NCI-H1092 treated with DMSO at 0.1 percent for 48 hours (cell line): ENCODE measurements at regions not wholly inside any gene's neighbourhood (a gene's known extent, or its start where the extent isn't known, plus 50 kb on each side); places are given as distances from the start of the nearest gene placed in this dataset.
"Not testable (repeated sequence)": the region's sequence is repeated elsewhere in the genome, so short reads cannot be mapped to it uniquely, and the experiment has no call there.

Experiments used
- DNase-seq: peaks from one replicate; lab custom pipeline; 2025; lab: John Stamatoyannopoulos, UW

DNA sequence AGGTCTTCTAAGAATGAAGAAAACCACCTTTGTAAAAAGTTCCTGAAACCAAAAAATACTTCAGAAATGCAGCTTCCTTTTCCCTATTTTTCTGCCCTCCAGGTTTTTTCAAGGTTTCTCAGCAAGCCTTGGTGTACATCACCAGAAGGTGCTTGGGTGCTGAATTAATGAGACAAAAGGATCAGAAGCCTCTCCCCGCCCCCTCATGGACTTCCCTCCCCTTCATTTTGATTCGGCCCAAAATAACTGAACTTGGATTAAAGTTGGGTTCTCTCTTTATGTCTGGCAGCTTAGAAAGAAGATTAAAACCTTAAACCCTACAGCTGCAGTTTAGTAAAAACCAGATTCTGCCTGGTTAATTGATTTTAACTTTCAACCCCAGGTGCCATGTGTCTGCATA lies 121.7 kb upstream of the ERCC4 start:
- no peak for DNase-seq

DNA sequence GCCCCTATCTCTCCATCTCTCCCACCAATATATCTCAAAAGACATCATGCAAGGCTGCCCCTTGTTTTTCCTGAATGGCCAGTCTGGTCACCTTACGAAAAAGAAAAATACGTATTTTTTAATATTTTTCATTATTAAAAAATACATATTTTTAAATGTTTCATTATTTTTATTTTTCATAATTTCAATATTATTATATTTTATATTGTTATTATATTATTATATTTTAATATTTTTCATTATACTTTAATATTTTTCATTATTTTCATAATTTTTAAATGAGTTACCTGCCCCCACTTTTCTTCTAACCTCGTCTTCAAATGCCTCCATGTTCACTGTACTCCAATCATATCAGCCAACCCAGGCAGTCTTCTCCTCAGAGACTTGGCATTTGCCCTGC lies 116.0 kb upstream of the ERCC4 start:
- DNase-seq = no peak

DNA sequence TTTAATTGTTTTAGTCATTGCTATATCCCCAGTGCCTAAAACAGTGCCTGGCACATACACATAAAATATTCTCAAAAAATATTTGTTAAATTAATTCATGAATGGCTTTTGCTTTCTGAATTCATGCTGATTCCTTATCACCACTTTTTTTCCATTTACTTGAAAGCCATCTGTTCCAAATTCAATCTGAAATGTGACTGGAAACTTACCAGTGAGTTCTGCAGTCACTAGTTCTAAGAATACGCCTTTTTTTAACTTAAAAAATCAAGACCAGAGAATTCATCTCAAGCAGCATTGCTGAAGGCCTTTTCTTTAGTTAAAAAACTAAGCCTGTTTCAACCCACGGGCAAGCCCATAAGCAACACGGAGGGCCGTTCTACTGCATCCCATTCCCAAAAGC lies 114.0 kb upstream of the ERCC4 start:
- DNase-seq = no peak

DNA sequence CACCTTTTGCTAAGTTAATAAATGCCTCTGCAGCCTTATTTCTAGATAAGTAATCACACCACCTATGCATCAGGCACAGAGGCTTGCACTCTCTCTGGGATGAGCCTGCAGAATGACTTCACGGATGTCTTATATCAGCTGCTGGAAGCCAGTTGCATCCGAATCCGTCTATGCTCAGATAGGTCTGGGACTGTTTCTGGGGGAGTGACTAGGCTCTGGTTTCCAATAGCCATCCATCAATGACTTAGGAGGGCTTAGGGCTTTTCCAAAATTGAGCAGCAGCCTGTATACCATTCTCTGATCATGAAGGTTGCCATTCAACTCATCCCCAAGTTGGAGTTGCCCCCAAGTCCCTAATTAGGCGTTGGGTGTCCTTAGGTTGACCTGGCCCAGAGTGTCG lies 113.3 kb upstream of the ERCC4 start:
- DNase-seq = no peak

DNA sequence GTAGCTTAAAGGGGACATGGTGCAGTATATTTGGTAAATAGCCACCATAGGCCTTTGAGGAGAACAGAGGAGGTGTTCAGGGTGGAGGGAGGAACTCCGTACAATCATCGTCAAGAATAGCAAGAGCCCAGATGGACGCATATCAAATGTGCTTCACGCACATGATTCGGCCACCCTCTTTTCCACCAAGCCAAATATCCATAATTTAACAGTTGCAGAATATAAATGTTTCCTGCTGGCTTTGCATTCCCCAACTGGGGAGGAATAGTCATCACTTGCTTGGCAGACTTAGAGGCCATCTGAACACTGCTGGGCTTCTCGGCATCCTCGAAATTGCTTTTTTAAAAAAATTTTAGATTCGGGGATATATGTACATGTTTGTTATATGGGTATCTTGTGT lies 111.9 kb upstream of the ERCC4 start:
- no peak for DNase-seq

DNA sequence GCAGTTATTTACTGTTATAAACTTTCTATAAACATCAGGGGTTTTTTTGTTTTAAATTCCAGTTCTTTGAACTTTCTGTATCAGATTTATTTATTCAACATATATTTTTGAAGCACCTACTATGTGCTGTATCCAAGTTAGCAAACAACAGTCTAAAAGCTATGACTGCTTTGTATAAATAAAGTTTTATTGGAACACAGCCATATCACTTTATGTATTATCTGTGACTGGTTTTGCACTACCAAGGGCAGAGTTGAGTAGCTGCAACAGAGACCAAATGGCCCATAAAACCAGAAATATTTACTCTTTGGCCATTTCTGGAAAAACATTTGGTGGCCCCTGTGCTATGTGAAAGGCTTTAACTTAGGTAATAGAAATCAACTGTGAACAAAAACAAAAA lies 110.2 kb upstream of the ERCC4 start:
- DNase-seq = no peak

DNA sequence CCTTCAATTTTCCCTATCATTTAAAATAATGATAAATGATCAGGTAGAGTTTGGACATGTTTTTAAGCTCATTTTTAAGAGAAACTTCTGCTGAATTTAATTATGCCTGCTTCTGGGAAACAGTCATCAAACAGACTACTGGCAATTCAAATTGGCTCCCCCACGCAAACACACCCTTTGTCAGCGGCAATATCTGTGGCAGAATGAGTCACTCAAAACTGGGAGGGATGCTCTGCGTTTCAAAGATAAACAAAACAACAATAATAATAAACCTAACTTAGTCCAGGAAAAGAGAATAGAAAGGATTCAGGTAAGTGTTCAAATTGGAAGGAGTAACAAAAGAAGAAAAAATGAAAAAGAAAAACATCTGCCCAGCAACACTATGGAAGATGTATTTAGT lies 108.1 kb upstream of the ERCC4 start:
- no peak for DNase-seq

DNA sequence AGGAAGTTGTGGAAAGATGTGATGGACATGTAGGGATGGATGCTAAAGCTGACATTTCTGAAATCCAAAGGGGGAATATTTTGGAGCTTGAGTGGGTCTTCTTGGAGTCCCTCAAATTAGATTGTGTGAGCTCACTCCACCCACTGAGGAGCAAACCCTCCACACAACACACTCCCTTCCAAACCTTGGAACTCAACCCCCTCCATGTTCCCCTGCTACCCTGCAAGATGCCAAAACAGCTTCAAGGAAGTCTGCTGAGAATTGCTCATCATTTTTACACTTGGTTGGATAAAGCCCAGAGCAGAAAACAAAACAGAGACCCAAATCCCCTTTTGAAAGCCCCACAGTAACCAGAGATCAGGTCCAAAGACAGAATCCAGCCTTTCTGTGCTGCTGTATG lies 103.3 kb upstream of the ERCC4 start:
- no peak for DNase-seq

DNA sequence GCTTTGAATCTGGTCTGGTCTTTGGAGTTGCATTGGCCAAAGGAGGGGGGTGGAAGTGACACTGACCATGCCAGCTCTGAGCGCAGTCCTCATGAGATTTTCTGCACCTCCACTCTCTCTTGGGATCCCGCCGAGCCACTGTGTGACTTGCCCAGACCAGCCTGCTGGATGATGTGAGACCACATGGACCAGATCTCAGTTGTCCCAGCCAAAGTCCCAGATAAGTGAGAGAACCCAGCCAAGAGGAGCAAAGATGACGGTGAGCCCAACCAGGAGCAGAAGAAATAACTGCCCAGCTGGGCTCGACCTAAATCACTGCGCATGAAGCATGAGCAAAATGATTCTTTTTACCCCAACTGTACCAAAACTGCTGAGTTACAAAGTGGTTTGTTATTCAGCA lies 96.5 kb upstream of the ERCC4 start:
- DNase-seq = no peak

DNA sequence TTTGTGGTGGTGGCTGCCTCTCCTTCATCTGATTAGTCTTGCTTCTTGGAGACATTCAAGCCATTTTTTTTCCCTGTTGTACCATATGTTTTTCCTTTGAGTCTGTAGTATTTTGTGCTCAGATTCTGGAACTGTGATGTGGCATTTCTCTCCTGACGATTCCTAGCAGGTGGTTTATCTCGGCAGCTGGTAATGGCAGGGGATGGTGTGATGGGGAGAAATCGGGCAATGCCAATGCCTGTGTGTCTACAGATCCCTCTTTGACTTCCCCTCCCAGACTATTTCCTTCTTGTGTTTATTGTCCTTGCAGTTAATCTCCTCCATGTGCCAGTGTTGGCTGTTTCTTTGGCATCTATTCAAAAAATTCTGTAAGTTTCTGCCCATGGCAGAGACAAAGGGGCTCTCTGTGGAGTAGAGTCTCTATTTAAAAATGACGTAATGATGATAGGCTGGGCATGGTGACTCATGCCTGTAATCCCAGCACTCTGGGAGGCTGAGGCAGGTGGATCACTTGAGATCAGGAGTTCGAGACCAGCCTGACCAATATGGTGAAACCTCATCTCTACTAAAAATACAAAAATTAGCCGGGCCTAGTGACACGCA lies 90.2 kb upstream of the ERCC4 start:
- DNase-seq = no peak

DNA sequence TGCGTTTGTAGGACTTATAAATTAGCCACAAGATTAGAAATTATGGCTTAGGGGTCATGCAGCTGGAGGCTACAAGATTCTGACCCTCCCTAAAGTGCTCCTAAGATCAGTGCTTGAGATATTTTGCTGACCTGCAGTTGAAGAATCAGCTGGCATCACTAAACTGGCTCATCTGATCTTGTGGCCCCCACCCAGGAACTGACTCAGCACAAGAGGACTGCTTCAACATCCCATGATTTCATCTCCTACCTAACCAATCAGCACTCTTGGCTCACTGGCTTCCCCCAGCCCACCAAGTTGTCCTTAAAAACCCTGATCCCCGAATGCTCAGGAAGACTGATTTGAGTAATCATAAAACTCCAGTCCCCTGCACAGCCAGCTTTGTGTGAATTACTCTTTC lies 86.4 kb upstream of the ERCC4 start:
- no peak for DNase-seq

DNA sequence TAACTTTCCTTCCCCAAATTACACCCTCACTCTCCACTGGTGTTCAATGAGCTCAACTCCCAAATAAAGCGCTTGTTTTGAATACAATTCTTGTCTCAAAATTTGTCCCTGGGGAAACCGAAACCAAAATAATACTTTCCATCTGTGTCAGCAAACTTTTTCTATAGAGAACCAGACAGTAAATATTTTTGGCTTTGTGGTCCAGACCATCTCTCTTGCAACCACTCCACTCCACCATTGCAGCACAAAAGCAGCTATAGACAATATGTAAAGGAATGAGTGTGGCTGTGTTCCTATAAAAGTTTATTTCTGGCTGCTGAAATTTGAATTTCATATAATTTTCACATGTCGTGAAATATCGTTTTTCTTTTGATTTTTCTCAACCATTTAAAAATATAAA lies 84.6 kb upstream of the ERCC4 start:
- DNase-seq = no peak

DNA sequence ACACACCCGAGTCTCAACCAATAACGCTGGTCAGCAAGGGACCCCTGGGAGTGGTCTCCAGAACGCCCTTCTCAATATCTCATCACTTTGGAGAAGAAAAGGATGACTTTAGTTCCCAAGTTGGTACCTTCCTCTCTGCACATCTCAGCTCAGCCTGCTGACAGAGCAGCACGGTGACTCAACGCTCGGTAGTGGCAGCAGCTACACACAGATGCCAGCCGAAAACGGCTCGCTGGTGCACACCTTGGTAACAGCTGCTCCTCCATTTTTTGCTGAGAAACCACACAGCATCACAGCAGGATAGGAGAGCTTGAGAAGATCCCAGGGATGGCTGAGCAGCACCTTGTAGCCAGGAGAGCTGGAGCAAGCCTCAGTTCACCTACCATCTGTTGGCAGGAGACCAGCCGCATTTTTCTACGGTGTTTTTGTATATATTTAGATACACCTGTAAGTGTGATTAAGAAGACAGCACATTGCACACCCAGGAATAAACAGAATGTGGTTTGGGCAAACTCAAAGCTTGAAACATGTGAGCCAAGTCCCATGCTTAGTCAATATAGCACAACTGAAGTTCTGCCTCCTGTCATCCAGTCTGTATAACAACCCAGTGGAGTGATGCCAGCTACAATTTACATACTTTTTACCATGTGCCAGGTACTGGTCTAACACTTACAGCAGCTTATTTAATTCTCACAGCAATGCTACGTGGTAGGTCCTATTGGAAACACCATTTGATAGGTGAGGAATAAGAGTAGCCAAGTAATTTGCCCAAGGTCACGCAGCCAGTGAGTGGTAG lies 83.8 kb upstream of the ERCC4 start:
- DNase-seq = no peak

DNA sequence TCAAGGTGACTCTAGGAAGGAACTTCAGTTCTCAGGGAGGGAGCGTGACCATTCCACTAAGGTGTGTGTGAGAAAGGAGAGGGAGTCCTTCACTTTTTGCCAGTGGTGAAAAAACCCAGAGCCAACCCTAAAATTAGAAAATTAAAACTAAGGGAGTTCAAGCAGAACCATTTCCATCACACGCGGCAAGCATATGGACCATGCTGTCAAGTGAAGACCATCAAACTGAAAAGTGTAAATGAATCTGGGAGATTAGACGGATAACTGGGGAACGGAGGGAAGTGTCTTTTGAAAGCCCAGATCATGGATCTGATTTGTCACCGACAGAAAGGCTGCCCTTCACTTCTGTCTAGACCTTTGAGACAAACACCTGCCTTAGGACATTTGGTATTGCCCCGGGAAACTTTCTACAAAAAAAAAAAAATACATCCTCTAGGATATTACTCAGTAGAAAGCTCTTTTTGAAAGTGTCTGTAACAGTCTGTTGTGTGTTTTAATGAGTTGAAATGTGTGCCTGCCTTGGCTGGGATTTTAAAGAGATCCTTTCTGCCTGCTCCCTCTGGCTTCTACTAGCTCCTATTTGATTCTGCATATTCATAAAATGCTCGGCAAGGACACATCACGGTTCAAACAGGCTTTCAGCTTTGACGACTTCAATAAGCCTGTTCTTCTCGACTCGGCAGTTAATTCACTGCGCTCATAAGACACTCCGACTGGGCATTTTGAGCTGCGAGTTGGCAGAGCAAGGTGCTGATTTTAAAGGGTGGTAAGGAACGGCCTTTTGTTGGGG lies 81.4 kb upstream of the ERCC4 start:
- DNase-seq = no peak

DNA sequence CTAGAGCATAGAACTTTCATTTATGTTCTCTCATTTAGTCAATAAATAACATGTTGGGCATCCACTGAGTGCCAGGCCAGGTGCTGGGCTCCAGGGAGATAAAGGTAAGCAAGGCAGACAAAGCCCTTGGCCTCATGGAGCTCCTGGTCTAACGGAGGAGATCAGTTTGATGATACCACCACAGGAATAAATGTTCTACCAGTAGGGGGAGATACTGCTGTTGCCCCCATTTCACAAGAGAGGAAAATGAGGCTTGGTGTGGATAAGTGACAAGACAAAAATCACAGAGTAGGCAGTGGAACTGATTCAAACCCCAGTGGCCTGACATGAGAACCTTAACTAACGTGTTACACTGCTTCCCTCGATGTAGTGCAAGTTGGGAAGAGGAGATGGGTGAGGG lies 80.4 kb upstream of the ERCC4 start:
- no peak for DNase-seq

DNA sequence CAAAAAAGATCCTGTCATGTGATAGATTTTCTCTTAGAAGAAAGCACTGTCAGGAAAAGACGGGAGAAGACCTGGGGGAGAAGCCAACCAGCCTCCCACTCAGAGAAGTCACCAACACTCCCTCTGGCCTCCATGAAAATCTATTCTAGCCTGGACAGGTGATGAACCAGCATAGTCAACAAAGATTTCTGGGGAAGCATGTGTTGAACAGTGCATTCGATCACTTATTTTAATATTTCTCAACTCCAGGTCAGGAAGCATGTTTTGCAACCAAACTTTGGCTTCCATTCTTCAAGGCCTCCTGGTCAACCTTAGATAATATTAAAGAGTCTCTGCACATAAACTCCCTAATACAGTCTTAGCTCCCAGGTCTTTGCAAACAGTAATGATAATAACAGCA lies 74.7 kb upstream of the ERCC4 start:
- no peak for DNase-seq

DNA sequence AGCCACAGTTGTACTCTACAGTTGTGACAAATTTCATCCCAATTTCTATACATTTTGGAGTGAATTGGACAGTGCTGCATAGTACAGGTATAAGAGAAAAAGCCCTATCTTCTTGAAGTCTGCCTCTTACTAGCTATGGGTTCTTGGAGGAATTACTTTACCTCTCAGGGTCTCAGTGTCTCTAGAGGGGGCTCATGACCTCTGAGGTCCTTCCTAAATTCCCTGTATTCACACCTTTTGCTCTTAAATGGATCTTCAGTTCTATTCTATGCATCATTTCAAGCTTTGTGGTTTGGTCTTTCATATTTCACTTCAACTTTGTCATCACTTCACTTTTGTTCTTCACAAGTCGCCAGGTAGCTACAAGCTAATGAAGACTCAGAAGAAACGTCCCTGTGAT lies 71.2 kb upstream of the ERCC4 start:
- no peak for DNase-seq

DNA sequence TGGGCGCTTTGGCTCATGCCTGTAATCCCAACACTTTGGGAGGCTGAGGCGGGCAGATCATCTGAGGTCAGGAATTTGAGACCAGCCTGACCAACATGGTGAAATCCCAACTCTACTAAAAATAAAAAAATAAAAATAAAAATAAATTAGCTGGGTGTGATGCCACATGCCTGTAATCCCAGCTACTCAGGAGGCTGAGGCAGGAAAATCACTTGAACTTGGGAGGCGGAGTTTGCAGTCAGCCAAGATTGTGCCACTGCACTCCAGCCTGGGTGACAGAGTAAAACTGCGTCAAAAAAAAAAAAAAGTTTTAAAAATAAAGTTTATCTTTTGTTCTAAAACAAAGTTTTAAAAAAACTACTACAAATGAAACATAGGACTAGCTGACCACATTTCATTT lies 69.8 kb upstream of the ERCC4 start:
- DNase-seq = not testable (repeated sequence)

DNA sequence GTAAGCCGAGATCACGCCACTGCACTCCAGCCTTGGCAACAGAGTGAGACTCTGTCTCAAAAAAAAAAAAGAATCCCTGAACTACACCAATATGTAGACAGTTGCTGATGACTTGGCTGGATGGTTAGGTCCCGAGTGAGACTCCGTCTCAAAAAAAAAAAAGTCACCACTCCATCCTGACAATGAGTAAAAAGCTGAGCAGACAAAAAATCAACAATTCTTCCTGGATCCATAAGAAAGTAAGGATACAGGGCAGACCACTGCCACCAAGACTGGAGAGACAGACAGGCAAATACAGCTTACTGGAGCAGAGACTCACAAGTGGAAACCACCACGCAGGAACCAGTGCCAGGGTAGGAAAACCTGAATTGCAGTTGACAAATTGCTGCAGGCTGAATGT lies 67.1 kb upstream of the ERCC4 start:
- DNase-seq = no peak

DNA sequence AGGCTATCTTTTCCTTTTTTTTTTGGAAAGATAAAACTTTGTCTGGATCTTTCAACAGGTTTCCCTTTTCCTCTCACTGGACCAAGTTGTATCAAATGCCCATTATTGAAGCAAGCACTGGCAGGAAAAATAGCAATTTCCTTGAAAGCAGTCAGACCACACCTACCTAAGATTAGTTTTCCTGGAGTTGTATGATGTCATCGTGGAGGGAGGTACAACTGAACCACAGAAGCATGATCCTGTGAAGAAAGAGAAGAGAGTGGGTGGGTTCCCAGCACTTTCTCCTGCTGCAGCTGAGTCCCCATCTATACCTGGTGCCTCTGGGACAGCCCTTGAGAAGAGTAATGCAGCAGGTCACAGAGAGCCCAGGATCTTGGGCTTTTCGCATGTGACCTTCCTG lies 63.6 kb upstream of the ERCC4 start:
- DNase-seq = no peak

DNA sequence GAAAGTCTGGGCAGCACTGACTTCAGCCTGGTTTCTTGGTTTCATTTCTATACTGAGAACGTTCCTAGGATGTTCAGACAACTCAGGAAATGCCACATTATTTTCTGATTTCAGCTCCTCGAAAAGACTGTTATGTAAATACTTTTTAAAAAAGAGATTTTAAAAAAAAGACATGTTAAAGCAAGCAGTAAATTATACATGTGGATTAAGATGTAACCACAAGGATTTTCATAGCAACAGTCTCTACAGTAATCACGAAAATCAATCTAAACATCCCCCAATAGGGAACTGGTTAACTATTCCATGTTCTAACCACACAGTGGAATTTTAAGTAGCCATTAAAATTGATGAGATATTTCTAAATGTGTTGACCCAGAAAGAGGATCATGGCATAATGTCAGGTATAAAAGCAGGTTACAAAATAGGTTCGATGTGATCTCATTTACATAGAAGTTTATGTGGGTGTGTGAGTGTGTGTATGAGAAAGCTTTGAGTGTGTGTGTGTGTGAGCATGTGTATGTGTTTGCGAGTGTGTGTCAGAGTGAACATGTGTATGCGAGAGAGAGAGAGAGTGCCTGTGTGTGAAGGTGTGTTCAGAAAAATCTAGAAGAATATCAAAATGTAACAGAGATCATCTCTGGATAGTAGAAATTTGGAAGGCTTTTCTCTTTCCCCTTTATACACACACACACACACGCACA lies 63.0 kb upstream of the ERCC4 start:
- no peak for DNase-seq

DNA sequence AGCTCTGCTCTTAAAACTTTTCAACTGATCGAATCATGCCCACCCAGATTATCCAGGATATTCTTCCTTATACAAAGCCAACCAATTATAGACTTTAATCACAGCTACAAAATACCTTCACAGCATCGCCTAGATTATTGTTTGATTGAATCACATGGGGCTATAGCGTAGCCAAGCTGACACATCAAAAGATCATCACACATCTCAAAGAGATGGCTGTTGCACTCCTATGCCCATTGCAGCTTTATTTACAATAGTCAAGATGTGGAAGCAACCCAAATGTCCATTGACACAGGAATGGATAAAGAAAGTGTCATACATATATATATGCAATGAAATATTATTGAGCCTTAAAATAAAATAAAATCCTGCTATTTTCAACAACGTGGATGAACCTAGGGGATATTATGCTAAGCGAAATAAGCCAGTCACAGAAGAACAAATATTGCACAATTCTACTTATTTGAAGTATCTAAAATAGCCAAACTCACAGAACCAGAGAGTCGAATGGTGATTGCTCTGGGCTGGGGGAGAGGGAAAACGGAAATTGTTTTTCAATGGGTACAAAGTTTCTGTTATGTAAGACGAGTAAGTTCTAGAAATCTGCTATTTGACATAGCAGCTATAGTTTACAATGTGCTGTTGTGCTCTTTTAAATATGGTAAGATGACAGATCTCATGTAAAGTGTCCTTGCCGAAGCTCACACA lies 60.9 kb upstream of the ERCC4 start:
- DNase-seq = no peak
